ENCODE measurements at regions not wholly inside any gene's neighbourhood (a gene's known extent, or its start where the extent isn't known, plus 50 kb on each side); places are given as distances from the start of the nearest gene placed in this dataset.

- Histone ChIP-seq H2AFZ (no peak overlapping the region), H3K79me2 (replicated peaks; ENCODE audit: insufficient read depth) (no peaks in the 10 kb centered on the region), H3K4me3 (no peak overlapping the region), H3K9me2 (ENCODE audit: insufficient read depth) (no peaks in the 10 kb centered on the region; the same call in 1 of the 2 replicates), H3F3A (replicated peaks; ENCODE audit: low read depth) (no peaks in the 10 kb centered on the region), H3K36me3 (ENCODE audit: insufficient read depth) (no peaks in the 10 kb centered on the region), H3K4me1 (ENCODE audit: insufficient read depth) (no peaks in the 10 kb centered on the region), H3K4me2 (no peak overlapping the region), H4K20me1 (replicated peaks; ENCODE audit: insufficient read depth) (no peaks in the 10 kb centered on the region), H3K27me3 (ENCODE audit: insufficient read depth) (no peaks in the 10 kb centered on the region), H3K27ac (ENCODE audit: low read depth) (no peak overlapping the region)
- Mint-ChIP-seq H3K4me3 (no peak overlapping the region), H3K27me3 (ENCODE audit: insufficient read depth, low read depth, poor library complexity) (no peaks in the 10 kb centered on the region), H3K9me3 (no peaks in the 10 kb centered on the region), H3K4me1 (no peaks in the 10 kb centered on the region), H3K27ac (no peak overlapping the region), H3K36me3 (ENCODE audit: low read depth) (no peaks in the 10 kb centered on the region)
- no peak for TF ChIP-seq EZH2 (IDR thresholded peaks at IDR 0.05; ENCODE audit: low read depth, unreplicated experiment)
- ATAC-seq (no peak), DNase-seq (ENCODE audit: low spot score) (no peak)
Observed at GRCh38 chr14:86521843-86522242, 991.9 kb downstream of the FLRT2 start.

DNA sequence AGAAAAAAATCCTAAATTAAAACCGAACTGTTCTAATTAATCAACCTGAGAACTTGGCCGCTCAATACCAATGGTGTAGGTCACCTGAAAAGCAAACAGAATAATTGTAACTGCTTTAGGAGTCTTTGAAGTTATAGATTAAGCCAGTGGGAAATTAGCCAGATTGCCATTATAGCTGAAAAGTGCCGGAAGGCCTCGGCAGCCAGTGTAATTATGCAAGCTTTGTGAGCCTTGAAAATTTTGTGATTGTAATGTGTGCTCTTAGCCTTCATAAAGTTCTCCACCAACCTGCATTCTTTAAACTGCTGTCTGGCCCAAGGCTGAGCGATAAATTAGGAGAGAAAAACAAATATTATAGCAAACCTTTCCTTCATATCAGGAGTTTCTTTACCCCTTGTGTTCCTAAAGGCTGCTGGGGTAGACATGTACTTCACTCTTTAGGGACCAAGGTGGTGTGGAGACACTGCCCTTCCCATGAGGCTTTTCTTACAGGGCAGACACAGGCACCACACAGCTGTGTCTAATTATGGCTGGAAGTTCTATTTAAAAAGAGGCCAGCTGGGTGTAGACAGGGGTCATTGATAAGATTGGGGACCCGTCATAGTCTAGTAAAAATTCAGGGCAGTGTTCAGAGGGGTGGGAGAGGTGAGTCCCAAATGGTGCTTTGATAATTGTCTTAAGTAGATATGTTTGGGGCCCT, 991.2 kb downstream of the FLRT2 start:
- Histone ChIP-seq H3K4me2 (no peak overlapping the region), H3K27me3 (ENCODE audit: insufficient read depth) (no peaks in the 10 kb centered on the region), H3F3A (replicated peaks; ENCODE audit: low read depth) (no peaks in the 10 kb centered on the region), H3K4me1 (ENCODE audit: insufficient read depth) (no peaks in the 10 kb centered on the region), H2AFZ (no peak overlapping the region; the same call in 1 of the 2 replicates), H3K9me2 (ENCODE audit: insufficient read depth) (no peaks in the 10 kb centered on the region; the same call in 1 of the 2 replicates), H3K79me2 (replicated peaks; ENCODE audit: insufficient read depth) (no peaks in the 10 kb centered on the region), H3K27ac (ENCODE audit: low read depth) (no peak overlapping the region), H3K36me3 (ENCODE audit: insufficient read depth) (no peaks in the 10 kb centered on the region), H3K4me3 (no peak overlapping the region), H4K20me1 (replicated peaks; ENCODE audit: insufficient read depth) (no peaks in the 10 kb centered on the region)
- H3K36me3 Mint-ChIP-seq (ENCODE audit: low read depth), result no peaks in the 10 kb centered on the region
- H3K4me3 Mint-ChIP-seq, result no peak overlapping the region
- no peak overlapping the region for H3K27ac Mint-ChIP-seq
- H3K27me3 Mint-ChIP-seq (ENCODE audit: insufficient read depth, low read depth, poor library complexity), result no peaks in the 10 kb centered on the region
- DNase-seq (ENCODE audit: low spot score), result no peak
- no peak for ATAC-seq
- no peaks in the 10 kb centered on the region for H3K9me3 Mint-ChIP-seq
- H3K4me1 Mint-ChIP-seq, result no peaks in the 10 kb centered on the region
- TF ChIP-seq NANOG (IDR thresholded peaks at IDR 0.05; ENCODE audit: borderline replicate concordance), result no peak
- TF ChIP-seq JUNB (IDR thresholded peaks at IDR 0.05; ENCODE audit: unreplicated experiment), result no peak
- TF ChIP-seq CTCF (conservative IDR thresholded peaks at IDR 0.05; ENCODE audit: low read depth in 2 of 2), result no peak
- TF ChIP-seq ETS1 (IDR thresholded peaks at IDR 0.05), result no peak
- no peak for TF ChIP-seq STAT1 (IDR thresholded peaks at IDR 0.05; ENCODE audit: unreplicated experiment)
- TF ChIP-seq POLR2AphosphoS5 (IDR thresholded peaks at IDR 0.05; ENCODE audit: low read depth), result no peak
- no peak for TF ChIP-seq REST (IDR thresholded peaks at IDR 0.05; ENCODE audit: unreplicated experiment)
- no peak for TF ChIP-seq ZNF462 (CRISPR knock-in tag; IDR thresholded peaks at IDR 0.05)

Data from GM23338 (cell line).